ENCODE measurements at regions not wholly inside any gene's neighbourhood (a gene's known extent, or its start where the extent isn't known, plus 50 kb on each side); places are given as distances from the start of the nearest gene placed in this dataset.

DNA sequence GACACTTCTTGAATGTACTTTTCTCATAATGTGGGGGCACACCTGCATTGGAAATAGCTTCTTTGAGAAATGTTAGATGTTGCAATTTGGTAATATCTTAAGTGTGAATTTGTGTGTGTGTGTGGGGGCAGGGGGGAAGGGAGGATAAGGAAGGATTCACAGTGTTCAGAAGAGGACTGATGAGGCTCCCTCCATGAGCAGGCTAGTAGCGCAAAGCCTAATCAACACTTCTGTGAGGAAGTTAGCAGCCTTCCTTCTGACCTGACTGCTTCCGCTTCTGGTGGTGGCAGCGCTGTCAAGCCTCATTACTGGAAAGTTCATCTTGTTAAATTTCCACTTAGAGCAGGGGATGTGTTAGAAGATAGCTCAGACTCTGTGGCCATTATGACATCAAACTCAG lies 295.4 kb upstream of the SPRED2 start:
- Histone ChIP-seq H3K27ac (ENCODE audit: low read depth, low read length, poor library complexity, severe bottlenecking) (no peak overlapping the region), H3K27me3 (replicated peaks; ENCODE audit: insufficient read depth, low read depth, low read length, poor library complexity) (no peaks in the 10 kb centered on the region), H3K36me3 (ENCODE audit: insufficient read depth, low read length, poor library complexity, severe bottlenecking) (no peaks in the 10 kb centered on the region), H3K9me3 (ENCODE audit: low read depth, low read length, poor library complexity, severe bottlenecking) (peaks cover 10% of the 10 kb centered on the region), H3K4me3 (ENCODE audit: low read depth, low read length, poor library complexity, severe bottlenecking) (no peak overlapping the region), H3K4me1 (ENCODE audit: insufficient read depth, low read length, poor library complexity, severe bottlenecking) (peaks cover 1% of the 10 kb centered on the region)
- ChIA-PET POLR2A (ENCODE audit: low non-redundant PET) (interaction anchor here (0.5 kb wide), 1 partner anchor 15 kb away, joined by 3 read pairs; no protein-coding TSS in a partner anchor), CTCF (no interaction called here)
- intact Hi-C loops (cut with micrococcal nuclease; ENCODE audit: unreplicated experiment), result no loop called here
- TF ChIP-seq, protein P1, sequence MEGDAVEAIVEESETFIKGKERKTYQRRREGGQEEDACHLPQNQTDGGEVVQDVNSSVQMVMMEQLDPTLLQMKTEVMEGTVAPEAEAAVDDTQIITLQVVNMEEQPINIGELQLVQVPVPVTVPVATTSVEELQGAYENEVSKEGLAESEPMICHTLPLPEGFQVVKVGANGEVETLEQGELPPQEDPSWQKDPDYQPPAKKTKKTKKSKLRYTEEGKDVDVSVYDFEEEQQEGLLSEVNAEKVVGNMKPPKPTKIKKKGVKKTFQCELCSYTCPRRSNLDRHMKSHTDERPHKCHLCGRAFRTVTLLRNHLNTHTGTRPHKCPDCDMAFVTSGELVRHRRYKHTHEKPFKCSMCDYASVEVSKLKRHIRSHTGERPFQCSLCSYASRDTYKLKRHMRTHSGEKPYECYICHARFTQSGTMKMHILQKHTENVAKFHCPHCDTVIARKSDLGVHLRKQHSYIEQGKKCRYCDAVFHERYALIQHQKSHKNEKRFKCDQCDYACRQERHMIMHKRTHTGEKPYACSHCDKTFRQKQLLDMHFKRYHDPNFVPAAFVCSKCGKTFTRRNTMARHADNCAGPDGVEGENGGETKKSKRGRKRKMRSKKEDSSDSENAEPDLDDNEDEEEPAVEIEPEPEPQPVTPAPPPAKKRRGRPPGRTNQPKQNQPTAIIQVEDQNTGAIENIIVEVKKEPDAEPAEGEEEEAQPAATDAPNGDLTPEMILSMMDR (conservative IDR thresholded peaks at IDR 0.05; ENCODE audit: low read depth, low read length), result no peak
- no peak for TF ChIP-seq EZH2 (IDR thresholded peaks at IDR 0.05; ENCODE audit: borderline replicate concordance, low read depth, low read length, poor library complexity, severe bottlenecking)
- BruUV-seq (replicated peaks), result no TSS peak
- DNase-seq (ENCODE audit: low spot score), result no peak

DNA sequence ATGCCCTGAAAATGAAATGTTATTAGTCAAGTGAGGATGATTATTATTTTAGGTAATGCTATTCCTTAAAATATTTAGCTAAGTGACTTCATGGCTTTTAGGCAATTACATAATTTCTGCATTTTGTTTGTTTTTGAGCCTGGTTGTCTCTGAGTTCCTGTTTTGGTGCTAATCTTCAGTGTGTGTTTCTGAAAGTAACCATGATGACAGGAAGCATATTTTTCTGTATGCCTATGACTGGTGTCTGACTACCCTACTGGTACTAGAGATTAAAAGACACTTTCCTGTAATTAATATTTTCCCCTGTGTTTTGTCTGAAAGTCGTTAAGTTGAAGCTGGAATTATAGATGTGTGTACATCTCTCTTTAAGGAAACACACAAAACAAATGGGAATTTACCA lies 295.0 kb upstream of the SPRED2 start:
- no peak overlapping the region for H3K27ac ChIP-seq (ENCODE audit: low read depth, low read length, poor library complexity, severe bottlenecking)
- TF ChIP-seq, protein P1 (conservative IDR thresholded peaks at IDR 0.05; ENCODE audit: low read depth, low read length), result no peak
- no peak for TF ChIP-seq EZH2 (IDR thresholded peaks at IDR 0.05; ENCODE audit: borderline replicate concordance, low read depth, low read length, poor library complexity, severe bottlenecking)
- peaks cover 10% of the 10 kb centered on the region for H3K9me3 ChIP-seq (ENCODE audit: low read depth, low read length, poor library complexity, severe bottlenecking)
- BruUV-seq (replicated peaks), result no TSS peak
- ChIA-PET POLR2A (ENCODE audit: low non-redundant PET) (no interaction called here), CTCF (no interaction called here)
- H3K4me3 ChIP-seq (ENCODE audit: low read depth, low read length, poor library complexity, severe bottlenecking), result no peak overlapping the region
- DNase-seq (ENCODE audit: low spot score), result no peak
- no peaks in the 10 kb centered on the region for H3K36me3 ChIP-seq (ENCODE audit: insufficient read depth, low read length, poor library complexity, severe bottlenecking)
- H3K4me1 ChIP-seq (ENCODE audit: insufficient read depth, low read length, poor library complexity, severe bottlenecking), result peaks cover 5% of the 10 kb centered on the region
- intact Hi-C loops (cut with micrococcal nuclease; ENCODE audit: unreplicated experiment), result no loop called here
- no peaks in the 10 kb centered on the region for H3K27me3 ChIP-seq (replicated peaks; ENCODE audit: insufficient read depth, low read depth, low read length, poor library complexity)

DNA sequence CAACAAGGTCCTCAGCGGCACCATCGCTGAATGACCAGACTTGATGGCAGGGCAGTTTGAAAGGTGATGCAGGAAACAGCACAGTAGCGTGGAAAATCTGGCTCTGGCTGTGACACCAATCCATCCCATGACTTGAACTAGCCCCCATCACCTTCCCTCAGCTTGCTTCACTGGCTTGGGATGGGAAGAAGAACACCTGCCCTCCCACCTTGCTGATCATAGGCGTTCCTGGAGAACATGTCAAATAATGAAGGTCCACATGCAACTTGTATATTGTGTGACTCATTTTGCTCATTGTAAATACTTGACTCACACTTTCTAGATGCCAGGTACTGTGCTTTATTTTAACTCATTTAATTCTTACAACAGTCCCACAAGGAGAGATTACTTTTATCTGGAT lies 292.4 kb upstream of the SPRED2 start:
- no peak for TF ChIP-seq EZH2 (IDR thresholded peaks at IDR 0.05; ENCODE audit: borderline replicate concordance, low read depth, low read length, poor library complexity, severe bottlenecking)
- TF ChIP-seq, protein P1 (conservative IDR thresholded peaks at IDR 0.05; ENCODE audit: low read depth, low read length), result no peak
- ChIA-PET CTCF (no interaction called here), POLR2A (ENCODE audit: low non-redundant PET) (no interaction called here)
- no peak for DNase-seq (ENCODE audit: low spot score)
- intact Hi-C loops (cut with micrococcal nuclease; ENCODE audit: unreplicated experiment), result no loop called here
- H3K36me3 ChIP-seq (ENCODE audit: insufficient read depth, low read length, poor library complexity, severe bottlenecking), result no peaks in the 10 kb centered on the region
- H3K9me3 ChIP-seq (ENCODE audit: low read depth, low read length, poor library complexity, severe bottlenecking), result peaks cover 10% of the 10 kb centered on the region
- BruUV-seq (replicated peaks), result no TSS peak
- H3K4me1 ChIP-seq (ENCODE audit: insufficient read depth, low read length, poor library complexity, severe bottlenecking), result peaks cover 20% of the 10 kb centered on the region
- no peaks in the 10 kb centered on the region for H3K27me3 ChIP-seq (replicated peaks; ENCODE audit: insufficient read depth, low read depth, low read length, poor library complexity)
- no peak overlapping the region for H3K4me3 ChIP-seq (ENCODE audit: low read depth, low read length, poor library complexity, severe bottlenecking)
- H3K27ac ChIP-seq (ENCODE audit: low read depth, low read length, poor library complexity, severe bottlenecking), result no peak overlapping the region
